HS-5 (cell line): ENCODE measurements at regions not wholly inside any gene's neighbourhood (a gene's known extent, or its start where the extent isn't known, plus 50 kb on each side); places are given as distances from the start of the nearest gene placed in this dataset.

Experiments
- DNase-seq: peaks from one replicate; pipeline ENCODE4 v3.0.0-alpha.2; 2012; ENCODE audit warnings: low read depth

DNA sequence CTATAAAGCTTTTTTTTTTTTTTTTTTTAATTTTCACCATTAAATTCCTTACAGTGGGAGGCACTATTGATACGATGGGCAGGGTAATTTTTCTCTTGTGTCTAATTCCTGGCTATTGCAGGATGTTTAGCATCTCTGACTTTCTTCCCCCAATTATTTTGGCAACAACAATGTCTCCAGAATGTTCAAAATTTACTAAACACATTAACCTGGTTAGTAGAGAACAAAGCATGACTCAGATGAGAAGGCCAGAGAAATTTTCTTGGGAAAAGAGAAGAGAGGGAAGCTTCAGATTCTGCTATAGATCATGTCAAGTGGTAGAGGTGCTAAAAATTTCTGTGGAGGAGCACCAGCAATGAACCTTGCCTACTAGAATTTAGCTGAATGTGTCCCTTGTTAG is 171.5 kb upstream of the PRICKLE1 start:
- no peak for DNase-seq

DNA sequence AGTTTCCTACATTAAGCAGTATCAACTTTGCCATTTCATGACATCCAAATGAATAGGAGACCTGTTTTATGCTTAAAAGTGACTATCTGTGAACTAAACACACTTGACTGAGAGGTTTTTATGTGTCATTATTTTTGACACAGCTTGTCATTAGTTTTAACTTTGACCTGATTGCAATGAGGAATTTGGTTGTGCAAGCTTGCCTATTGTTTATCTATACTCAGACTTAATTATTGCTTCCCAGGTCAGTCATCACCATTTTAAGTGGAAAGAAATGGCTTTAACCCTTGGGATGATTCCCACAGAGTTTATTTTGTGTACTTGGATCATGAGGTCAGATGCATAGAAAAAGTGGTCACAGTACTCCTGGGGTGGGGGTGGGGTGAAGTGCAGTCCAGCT is 171.0 kb upstream of the PRICKLE1 start:
- DNase-seq = no peak

GRCh38 chr12:42759622-42760273 is 170.2 kb upstream of the PRICKLE1 start:
- no peak for DNase-seq

- DNase-seq = no peak
Observed at GRCh38 chr12:42758806-42759205, 169.3 kb upstream of the PRICKLE1 start.

DNA sequence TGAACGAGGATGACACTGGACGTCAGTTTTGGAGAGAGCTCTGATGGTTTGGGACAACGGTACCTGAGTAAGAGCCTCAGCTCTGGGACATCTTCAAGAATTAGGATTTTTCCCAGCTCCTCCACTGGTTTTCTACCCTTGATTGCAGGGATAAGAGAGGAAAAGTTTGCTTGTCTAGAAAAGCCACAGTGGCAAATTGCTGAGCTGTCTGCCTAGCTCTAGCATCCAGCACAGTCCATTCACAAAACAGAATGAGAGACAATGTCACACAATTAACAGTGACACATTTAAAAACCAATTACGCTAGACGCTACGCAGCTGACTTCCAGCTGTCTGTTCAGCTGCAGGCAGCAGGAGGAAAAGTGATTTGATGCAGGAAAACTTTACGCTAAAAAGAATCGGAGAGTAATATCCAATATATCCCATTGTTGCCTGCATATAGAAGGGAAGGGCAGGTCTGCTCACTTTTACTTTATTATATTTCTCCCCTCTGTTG is 168.1 kb upstream of the PRICKLE1 start:
- no peak for DNase-seq

DNA sequence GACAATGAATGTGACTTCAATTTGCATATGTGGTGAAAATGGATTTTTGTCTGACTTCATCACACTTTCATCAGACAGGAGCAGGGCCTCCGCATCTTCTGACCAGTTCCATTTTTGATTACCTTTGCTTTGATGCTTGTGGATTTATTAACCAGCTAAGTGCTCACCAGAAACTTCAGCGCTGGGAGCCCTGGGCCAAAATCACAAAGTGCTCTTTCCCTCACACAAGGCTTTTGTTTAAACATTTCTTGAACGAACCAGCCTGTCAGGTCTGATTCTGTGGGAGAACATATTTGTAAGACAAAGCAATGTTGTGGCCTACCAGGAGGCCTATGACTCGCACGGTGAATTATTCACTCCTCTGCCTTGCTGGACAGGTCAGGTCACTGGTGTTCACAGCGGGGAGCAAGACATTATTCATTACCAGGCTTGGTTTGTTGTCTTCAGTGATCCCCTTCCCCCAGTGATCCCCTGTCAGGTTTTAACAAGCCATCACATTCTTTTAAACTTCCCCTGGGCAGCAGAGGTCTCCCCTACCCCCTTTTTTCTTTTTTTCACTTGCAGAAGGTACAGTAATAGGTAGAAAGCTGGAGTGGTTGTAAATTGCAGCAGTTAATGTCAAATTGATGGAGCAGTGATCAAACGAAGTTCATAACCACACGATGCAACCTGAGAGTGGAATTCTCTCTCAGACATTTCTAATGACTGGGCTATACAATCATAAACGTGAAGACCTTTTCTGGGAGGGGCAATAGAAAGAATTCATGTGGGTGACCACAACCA is 167.5 kb upstream of the PRICKLE1 start:
- peak; percentile 82 for DNase-seq

DNA sequence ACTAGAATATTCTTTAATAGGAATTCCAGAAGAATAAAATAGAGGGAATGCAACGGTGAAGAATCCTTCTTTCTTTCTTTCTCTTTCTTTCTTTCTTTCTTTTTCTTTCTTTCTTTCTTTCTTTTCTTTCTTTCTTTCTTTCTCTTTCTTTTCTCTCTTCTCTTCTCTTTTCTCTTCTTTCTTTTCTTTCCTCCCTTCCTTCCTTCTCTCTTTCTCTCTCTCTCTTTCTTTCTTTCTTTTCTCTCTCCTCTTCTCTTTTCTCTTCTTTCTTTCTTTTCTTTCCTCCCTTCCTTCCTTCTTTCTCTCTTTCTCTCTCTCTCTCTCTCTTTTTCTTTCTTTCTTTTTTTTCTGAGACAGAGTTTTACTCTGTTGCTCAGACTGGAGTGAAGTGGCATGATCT is 160.8 kb upstream of the PRICKLE1 start:
- DNase-seq = no peak

DNA sequence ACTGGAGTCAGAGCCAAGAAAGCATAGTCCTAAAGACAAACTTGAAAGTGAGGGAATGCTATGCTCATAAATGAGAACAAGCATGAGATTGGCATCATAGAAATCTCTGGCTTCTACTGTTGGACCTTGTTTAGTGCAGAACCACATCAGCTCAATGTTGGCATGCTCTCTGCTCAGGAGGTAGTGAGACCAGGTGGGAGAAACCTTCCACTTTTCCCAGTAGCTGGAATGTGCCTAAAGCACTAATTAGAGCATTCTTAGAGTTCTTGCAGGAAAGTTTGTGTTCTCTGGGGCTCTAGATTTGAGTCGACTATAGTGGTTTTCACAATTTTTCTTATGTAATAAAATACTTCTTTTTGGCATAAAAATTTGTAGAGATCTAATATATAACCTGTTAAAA is 159.7 kb upstream of the PRICKLE1 start:
- DNase-seq = no peak

DNA sequence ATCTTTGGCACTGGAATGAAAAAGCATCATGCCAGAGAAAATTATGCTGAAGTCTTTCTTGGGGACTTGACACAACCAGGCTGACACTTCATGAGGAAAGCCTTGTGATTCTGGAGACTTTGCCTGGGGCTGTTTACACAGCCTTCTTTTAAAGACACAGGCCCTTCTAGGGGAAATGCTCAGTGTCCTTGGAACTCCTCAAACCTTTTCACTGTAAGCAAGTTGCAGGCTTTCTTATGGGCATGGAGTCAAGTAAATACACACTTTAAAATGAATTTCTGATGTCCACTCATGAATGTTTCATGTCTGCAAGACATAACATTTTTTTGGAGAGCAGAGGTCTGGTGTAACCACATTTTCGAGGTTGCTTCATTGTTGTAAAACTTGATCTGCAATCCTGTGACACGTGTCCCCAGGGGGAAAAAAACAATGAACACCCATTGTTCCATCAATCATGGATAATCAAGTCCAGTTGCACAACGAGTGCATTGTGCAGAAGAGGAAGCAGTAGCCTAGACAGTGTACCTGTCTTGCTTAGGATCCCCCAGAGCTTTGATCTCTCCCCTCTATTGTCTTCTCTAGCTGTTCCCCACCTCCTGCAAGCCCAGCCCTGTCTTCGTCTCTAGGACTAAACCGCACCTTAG is 155.1 kb upstream of the PRICKLE1 start:
- no peak for DNase-seq

DNA sequence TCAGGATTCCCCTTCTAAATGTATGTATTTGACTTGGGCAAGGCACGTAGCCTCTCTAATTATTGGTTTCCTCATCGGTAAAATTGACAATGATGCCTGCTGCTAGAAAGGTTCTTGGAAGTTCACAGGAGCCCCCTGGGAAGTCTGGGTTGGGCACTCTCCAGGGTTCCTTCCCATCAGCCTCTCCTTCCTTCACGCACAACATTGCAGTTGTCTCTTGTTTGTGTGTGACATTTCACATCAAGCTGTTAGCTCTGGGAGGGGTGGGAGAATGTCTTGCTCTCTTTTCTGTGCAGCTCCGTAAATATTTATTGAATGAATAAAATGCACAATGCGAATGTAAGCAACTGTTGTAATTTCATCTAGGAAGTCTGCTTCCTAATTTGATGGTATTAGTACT is 153.2 kb upstream of the PRICKLE1 start:
- DNase-seq = no peak

DNA sequence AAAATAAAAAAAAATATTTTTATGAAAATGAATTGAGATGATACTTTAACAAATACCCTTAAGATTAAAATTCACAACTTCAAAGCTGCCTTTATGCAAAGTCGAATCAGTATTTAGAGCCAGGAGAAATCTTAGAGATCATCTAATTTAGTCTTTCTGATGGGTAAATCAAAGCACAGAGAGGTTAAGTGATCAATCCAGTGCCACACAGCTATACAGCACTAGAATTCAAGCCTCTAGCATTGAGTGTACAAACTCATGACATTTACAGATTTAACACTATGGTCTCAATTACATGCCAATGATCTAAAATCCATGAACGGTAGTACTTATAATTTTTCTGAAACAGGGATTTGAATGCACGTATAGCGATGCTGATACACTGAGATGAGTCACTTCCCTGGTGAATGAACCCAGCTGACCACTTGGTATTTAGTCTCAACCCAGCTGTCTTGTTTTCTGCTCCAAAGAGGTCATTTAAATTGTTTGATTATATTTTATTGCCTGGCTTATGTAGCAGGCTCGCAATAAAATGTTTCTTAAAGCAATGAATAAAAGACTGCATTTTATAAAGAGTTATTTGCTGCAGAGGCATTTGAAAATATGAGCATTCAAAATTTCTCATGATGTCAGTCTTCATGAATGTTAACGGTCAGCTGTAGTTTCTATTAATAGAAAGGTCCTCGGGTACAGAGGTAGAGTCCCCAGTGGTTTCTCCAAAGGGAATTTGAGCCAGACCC is 152.4 kb upstream of the PRICKLE1 start:
- peak; percentile 56 for DNase-seq

DNA sequence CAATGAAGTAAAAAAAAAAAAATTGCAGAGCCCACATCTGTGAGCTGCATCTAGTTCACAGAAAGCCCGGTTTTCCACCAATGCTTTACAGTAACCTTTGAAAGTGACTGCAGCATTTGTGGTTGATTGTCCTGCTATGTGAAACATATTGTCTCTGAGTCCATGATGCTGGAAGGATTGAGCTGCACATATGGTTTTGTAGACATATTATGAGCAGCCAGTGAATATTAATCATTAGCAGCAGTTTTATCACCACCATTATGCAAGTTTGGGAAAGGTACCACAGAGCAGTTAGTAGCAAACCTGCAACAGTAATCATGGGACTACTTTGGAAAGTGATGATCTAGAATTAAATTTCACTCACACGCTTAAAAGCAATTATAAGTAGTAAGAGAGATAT is 151.5 kb upstream of the PRICKLE1 start:
- no peak for DNase-seq

DNA sequence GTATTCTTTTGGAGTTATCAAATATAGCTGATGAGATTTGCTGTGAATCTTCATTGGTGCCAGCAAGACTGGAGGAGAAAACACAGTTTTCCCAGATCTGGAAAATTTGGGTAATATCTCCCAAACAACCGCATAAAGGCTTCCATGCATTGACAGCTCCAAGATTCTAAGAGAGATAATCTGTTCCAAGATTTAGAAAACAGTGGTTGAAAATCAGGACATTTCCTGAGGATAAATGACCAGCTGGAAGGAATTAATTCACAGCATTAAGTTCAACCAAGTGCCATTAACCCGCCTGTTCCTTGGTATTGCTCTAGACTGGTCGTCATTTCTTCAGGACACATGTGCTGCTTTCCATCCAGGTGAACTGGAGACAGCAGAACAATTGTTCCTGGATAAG is 147.9 kb upstream of the PRICKLE1 start:
- DNase-seq = no peak

DNA sequence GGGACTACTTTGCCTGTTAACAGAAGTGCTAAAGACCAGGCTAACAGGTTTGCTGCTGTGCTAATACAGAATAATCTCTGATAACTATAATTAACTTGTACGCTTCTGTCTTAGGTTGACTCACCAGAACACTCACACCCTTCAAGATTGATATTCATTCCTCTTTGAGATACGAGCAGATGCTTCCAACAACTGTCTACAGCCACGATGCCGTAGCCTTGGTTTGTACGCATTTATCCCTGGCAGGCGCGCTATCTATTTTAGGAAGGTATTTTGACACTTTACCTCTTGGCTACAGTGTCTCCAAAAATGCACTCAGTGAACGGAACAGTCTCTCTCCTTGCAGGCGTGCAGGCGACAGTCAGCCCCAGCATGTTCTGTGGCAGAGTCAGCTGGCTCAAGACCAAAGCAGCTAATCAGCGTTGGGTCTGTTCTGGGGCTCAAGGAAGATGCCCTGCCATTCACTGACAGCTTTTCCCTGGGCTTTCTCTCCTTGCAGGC is 146.4 kb upstream of the PRICKLE1 start:
- no peak for DNase-seq

DNA sequence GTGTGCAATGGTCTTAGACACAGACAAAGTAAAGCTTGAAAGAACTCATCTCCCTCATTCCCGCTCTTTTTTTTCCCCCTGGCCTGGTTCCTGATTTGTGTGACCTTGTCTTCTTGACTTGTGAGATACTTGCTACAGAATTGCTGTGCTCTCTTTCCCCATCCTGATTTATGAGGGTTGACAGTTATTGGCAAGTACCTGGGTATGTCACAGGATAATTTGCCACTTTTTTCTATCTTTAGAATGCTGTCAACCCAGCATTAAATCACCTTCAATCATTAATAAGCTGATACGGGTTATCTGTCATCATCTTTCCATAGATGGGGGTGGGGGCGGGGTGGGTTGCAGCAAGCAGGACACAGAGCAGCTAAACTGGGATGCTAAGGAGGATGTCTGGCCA is 144.4 kb upstream of the PRICKLE1 start:
- DNase-seq = no peak

DNA sequence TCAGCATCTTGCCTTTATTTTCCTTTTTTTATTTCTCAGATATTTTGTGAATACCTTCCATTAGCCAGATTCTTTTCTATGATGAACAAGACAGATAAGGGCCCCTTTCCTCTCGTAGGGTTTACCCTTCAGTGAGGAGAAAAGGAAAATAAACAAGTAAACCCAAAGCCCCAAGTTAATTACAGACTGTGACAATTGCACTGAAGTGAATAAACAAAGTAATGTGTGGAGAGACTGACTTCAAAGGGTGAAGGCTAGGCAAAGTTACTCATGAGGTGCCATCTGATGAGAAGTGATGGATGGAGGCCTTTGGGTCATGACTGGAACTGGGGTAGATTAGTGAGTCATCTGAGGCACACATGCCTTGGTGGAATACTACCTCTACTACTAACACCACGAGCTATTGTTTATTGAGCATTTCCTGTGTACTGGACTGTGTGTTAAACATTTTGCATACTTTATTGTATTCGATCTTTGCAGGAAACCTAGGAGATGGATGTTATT is 143.4 kb upstream of the PRICKLE1 start:
- no peak for DNase-seq

DNA sequence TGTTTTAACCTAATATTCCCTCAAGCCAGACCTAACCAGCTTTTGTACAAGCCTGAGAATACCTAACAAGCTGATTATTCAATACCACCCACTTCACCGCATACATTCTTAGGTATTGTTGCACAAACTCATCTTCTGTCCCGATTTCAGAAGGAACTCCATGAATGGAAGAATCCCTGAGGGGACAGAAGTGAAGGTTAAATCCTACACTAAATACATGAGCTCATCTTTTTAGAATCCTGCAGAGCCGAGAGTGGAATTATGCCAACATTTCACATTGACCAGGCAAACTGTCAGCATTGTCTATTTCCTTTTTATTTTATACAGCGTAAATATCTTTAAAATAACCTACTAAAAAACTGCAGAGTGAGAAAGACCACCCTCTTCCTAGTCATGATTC is 140.7 kb upstream of the PRICKLE1 start:
- no peak for DNase-seq

- DNase-seq = no peak
Observed at GRCh38 chr12:42729535-42729900, 140.0 kb upstream of the PRICKLE1 start.

- no peak for DNase-seq
Observed at GRCh38 chr12:42728770-42729534, 139.4 kb upstream of the PRICKLE1 start.

- no peak for DNase-seq
Observed at GRCh38 chr12:42728287-42728686, 138.7 kb upstream of the PRICKLE1 start.

GRCh38 chr12:42725809-42726208 is 136.3 kb upstream of the PRICKLE1 start:
- DNase-seq = peak; percentile 42
